PFSK-1 (cell line): ENCODE measurements at regions not wholly inside any gene's neighbourhood (a gene's known extent, or its start where the extent isn't known, plus 50 kb on each side); places are given as distances from the start of the nearest gene placed in this dataset.

Source experiments
- POLR2AphosphoS5 ChIP-seq: IDR thresholded peaks from 2 replicates; pipeline ENCODE4 v1.6.1; 2012; ENCODE audit warnings: low read depth, mild to moderate bottlenecking, control low read depth, low read length, moderate library complexity
- SIN3A ChIP-seq: IDR thresholded peaks from 2 replicates; pipeline ENCODE4 v1.6.1; 2012; ENCODE audit warnings: mild to moderate bottlenecking, low read length, moderate library complexity, borderline replicate concordance; ENCODE audit not compliant: insufficient read depth
- TF ChIP-seq, protein P1 (sequence below), 2 experiments: IDR thresholded peaks; 2 replicates each; pipeline versions ENCODE4 v1.6.1 to v1.8.0; 2011 to 2012; ENCODE audit warnings: low read depth in 2 of 2, low read length in 2 of 2, control low read depth in 1 of 2, inconsistent platforms in 1 of 2, mild to moderate bottlenecking in 1 of 2, moderate library complexity in 1 of 2; ENCODE audit not compliant: insufficient read depth in 1 of 2

DNA sequence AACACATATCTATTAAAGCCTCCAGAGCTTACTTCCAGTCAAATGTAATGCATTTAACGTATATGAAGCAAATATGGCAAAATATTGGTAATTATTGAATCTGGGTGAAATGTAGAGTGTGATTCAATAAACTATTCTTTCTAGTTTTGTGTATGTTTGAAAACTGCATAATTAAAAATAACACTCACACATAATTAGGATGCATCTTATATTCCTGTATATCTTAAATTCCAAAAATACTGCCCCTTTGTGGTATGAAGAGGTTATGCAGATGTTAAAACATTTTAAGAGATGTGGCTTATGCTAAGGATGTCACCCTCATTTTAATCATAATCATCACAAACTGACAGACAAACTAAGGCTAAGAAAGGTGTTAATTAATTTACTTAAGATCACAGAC lies 182.9 kb downstream of the COX18 start:
- TF ChIP-seq POLR2AphosphoS5, result no peak
- TF ChIP-seq, protein P1, sequence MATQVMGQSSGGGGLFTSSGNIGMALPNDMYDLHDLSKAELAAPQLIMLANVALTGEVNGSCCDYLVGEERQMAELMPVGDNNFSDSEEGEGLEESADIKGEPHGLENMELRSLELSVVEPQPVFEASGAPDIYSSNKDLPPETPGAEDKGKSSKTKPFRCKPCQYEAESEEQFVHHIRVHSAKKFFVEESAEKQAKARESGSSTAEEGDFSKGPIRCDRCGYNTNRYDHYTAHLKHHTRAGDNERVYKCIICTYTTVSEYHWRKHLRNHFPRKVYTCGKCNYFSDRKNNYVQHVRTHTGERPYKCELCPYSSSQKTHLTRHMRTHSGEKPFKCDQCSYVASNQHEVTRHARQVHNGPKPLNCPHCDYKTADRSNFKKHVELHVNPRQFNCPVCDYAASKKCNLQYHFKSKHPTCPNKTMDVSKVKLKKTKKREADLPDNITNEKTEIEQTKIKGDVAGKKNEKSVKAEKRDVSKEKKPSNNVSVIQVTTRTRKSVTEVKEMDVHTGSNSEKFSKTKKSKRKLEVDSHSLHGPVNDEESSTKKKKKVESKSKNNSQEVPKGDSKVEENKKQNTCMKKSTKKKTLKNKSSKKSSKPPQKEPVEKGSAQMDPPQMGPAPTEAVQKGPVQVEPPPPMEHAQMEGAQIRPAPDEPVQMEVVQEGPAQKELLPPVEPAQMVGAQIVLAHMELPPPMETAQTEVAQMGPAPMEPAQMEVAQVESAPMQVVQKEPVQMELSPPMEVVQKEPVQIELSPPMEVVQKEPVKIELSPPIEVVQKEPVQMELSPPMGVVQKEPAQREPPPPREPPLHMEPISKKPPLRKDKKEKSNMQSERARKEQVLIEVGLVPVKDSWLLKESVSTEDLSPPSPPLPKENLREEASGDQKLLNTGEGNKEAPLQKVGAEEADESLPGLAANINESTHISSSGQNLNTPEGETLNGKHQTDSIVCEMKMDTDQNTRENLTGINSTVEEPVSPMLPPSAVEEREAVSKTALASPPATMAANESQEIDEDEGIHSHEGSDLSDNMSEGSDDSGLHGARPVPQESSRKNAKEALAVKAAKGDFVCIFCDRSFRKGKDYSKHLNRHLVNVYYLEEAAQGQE (IDR thresholded peaks at IDR 0.05; ENCODE audit: insufficient read depth in 1 of 2, low read depth in 2 of 2, low read length in 2 of 2), result no peak
- no peak for TF ChIP-seq SIN3A
